ENCODE measurements at regions not wholly inside any gene's neighbourhood (a gene's known extent, or its start where the extent isn't known, plus 50 kb on each side); places are given as distances from the start of the nearest gene placed in this dataset.

DNA sequence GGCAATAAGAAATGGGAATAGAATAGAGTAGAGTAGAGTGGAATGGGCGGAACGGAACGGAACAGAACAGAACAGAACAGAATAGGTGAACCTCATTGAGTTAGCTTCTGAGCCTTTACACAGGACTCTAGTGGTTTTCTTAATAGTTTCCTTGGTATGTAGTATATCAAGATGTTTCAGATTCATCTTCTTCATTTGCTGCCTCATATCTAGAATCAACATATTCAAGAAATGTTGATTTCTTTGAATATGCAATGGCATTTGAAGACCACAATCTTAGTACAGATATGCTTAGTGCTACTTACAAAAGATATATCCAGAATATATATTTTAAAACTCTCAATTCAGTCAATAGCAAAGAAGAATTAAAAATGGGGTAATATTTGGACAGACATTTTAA, 133.8 kb downstream of the TSEN15 start:
- TF ChIP-seq, protein P1, sequence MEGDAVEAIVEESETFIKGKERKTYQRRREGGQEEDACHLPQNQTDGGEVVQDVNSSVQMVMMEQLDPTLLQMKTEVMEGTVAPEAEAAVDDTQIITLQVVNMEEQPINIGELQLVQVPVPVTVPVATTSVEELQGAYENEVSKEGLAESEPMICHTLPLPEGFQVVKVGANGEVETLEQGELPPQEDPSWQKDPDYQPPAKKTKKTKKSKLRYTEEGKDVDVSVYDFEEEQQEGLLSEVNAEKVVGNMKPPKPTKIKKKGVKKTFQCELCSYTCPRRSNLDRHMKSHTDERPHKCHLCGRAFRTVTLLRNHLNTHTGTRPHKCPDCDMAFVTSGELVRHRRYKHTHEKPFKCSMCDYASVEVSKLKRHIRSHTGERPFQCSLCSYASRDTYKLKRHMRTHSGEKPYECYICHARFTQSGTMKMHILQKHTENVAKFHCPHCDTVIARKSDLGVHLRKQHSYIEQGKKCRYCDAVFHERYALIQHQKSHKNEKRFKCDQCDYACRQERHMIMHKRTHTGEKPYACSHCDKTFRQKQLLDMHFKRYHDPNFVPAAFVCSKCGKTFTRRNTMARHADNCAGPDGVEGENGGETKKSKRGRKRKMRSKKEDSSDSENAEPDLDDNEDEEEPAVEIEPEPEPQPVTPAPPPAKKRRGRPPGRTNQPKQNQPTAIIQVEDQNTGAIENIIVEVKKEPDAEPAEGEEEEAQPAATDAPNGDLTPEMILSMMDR (conservative IDR thresholded peaks at IDR 0.05 in 1 of 2, IDR thresholded peaks at IDR 0.05 in 1 of 2; ENCODE audit: low read depth in 1 of 2, low read length in 2 of 2), result no peak
- no peak for TF ChIP-seq EZH2 (IDR thresholded peaks at IDR 0.05; ENCODE audit: low read length, missing control alignments)

All from fibroblast of lung (primary cell).